GM18873 (cell line): ENCODE measurements at regions not wholly inside any gene's neighbourhood (a gene's known extent, or its start where the extent isn't known, plus 50 kb on each side); places are given as distances from the start of the nearest gene placed in this dataset.

Source experiments
- ATAC-seq: cut with Tn5 transposase; IDR thresholded peaks from one replicate; pipeline ENCODE4 v1.9.1; 2021; ENCODE audit warnings: mild to moderate bottlenecking, moderate library complexity, moderate number of reproducible peaks; ENCODE audit not compliant: unreplicated experiment, low FRiP score

- no peak for ATAC-seq
Measured at GRCh38 chr15:70414626-70415025, 316.9 kb upstream of the TLE3 start.

GRCh38 chr15:70412794-70413193 is 315.1 kb upstream of the TLE3 start:
- no peak for ATAC-seq

- ATAC-seq: no peak
Measured at GRCh38 chr15:70411143-70411863, 313.6 kb upstream of the TLE3 start.

- ATAC-seq: no peak
Measured at GRCh38 chr15:70410371-70410985, 312.8 kb upstream of the TLE3 start.

GRCh38 chr15:70409388-70409787 is 311.7 kb upstream of the TLE3 start:
- no peak for ATAC-seq

- no peak for ATAC-seq
Measured at GRCh38 chr15:70407955-70408354, 310.2 kb upstream of the TLE3 start.

- ATAC-seq: no peak
Measured at GRCh38 chr15:70407336-70407670, 309.6 kb upstream of the TLE3 start.

- ATAC-seq: no peak
Measured at GRCh38 chr15:70406617-70407335, 309.1 kb upstream of the TLE3 start.

GRCh38 chr15:70401709-70402108 is 304.0 kb upstream of the TLE3 start:
- no peak for ATAC-seq

GRCh38 chr15:70400766-70401541 is 303.2 kb upstream of the TLE3 start:
- ATAC-seq: no peak

- ATAC-seq: no peak
Measured at GRCh38 chr15:70399204-70399603, 301.5 kb upstream of the TLE3 start.

- ATAC-seq: no peak
Measured at GRCh38 chr15:70398694-70399093, 301.0 kb upstream of the TLE3 start.

GRCh38 chr15:70396807-70397206 is 299.1 kb upstream of the TLE3 start:
- no peak for ATAC-seq

- ATAC-seq: no peak
Measured at GRCh38 chr15:70395164-70395563, 297.4 kb upstream of the TLE3 start.

- no peak for ATAC-seq
Measured at GRCh38 chr15:70390723-70391122, 293.0 kb upstream of the TLE3 start.

GRCh38 chr15:70387993-70388392 is 290.3 kb upstream of the TLE3 start:
- no peak for ATAC-seq

- ATAC-seq: no peak
Measured at GRCh38 chr15:70387081-70387480, 289.4 kb upstream of the TLE3 start.

GRCh38 chr15:70385711-70386110 is 288.0 kb upstream of the TLE3 start:
- ATAC-seq: no peak

GRCh38 chr15:70385052-70385451 is 287.3 kb upstream of the TLE3 start:
- ATAC-seq: no peak

- ATAC-seq: no peak
Measured at GRCh38 chr15:70383856-70384255, 286.1 kb upstream of the TLE3 start.
